Adipocyte (in vitro differentiated cells): ENCODE measurements at regions not wholly inside any gene's neighbourhood (a gene's known extent, or its start where the extent isn't known, plus 50 kb on each side); places are given as distances from the start of the nearest gene placed in this dataset.

ENCODE experiments used
- DNase-seq: peaks from one replicate; pipeline ENCODE4 v3.0.0-alpha.2; 2015; ENCODE audit warnings: low read depth
- H3K27me3 ChIP-seq: replicated peaks from 2 replicates; pipeline ENCODE4 v1.7.0; 2013; ENCODE audit warnings: mild to moderate bottlenecking, low read length, moderate library complexity; ENCODE audit not compliant: control insufficient read depth, insufficient read depth
- H3K36me3 ChIP-seq: 2 replicates; pipeline ENCODE4 v1.7.0; 2013; ENCODE audit warnings: low read length, mild to moderate bottlenecking, moderate library complexity; ENCODE audit not compliant: control insufficient read depth, insufficient read depth, severe bottlenecking
- H3K4me1 ChIP-seq: 2 replicates; pipeline ENCODE4 v1.7.0; 2013; ENCODE audit warnings: mild to moderate bottlenecking, low read length, moderate library complexity; ENCODE audit not compliant: control insufficient read depth, insufficient read depth
- H3K4me3 ChIP-seq: 2 replicates; pipeline ENCODE4 v1.7.0; 2013; ENCODE audit warnings: mild to moderate bottlenecking, low read length, moderate library complexity
- H3K9ac ChIP-seq: 2 replicates; pipeline ENCODE4 v1.7.0; 2013; ENCODE audit warnings: mild to moderate bottlenecking, low read length, moderate library complexity
- H3K9me3 ChIP-seq: 2 replicates; pipeline ENCODE4 v1.7.0; 2013; ENCODE audit warnings: mild to moderate bottlenecking, low read length, moderate library complexity; ENCODE audit not compliant: control insufficient read depth

GRCh38 chr13:60969656-60970055 lies 446.0 kb downstream of the PCDH20 start:
- Histone ChIP-seq H3K4me1 (no peaks in the 10 kb centered on the region), H3K27me3 (no peaks in the 10 kb centered on the region), H3K4me3 (no peak overlapping the region), H3K9ac (no peak overlapping the region), H3K36me3 (no peaks in the 10 kb centered on the region), H3K9me3 (peaks cover 3% of the 10 kb centered on the region)
- no peak for DNase-seq

GRCh38 chr13:60959427-60959826 lies 456.2 kb downstream of the PCDH20 start:
- no peaks in the 10 kb centered on the region for H3K36me3 ChIP-seq
- no peak overlapping the region for H3K4me3 ChIP-seq
- no peaks in the 10 kb centered on the region for H3K4me1 ChIP-seq
- no peak for DNase-seq
- H3K27me3 ChIP-seq: no peaks in the 10 kb centered on the region
- no peak overlapping the region for H3K9ac ChIP-seq
- no peaks in the 10 kb centered on the region for H3K9me3 ChIP-seq

GRCh38 chr13:60957816-60958215 lies 457.8 kb downstream of the PCDH20 start:
- peak; percentile 1 for DNase-seq
- Histone ChIP-seq H3K9me3 (no peaks in the 10 kb centered on the region), H3K4me3 (no peak overlapping the region), H3K4me1 (no peaks in the 10 kb centered on the region), H3K27me3 (no peaks in the 10 kb centered on the region), H3K9ac (no peak overlapping the region), H3K36me3 (no peaks in the 10 kb centered on the region)

GRCh38 chr13:60945396-60945795 lies 470.3 kb downstream of the PCDH20 start:
- no peaks in the 10 kb centered on the region for H3K9me3 ChIP-seq
- no peak overlapping the region for H3K9ac ChIP-seq
- no peaks in the 10 kb centered on the region for H3K27me3 ChIP-seq
- H3K36me3 ChIP-seq: no peaks in the 10 kb centered on the region
- no peak for DNase-seq
- no peak overlapping the region for H3K4me3 ChIP-seq
- no peaks in the 10 kb centered on the region for H3K4me1 ChIP-seq

GRCh38 chr13:60944863-60945262 lies 470.8 kb downstream of the PCDH20 start:
- H3K4me1 ChIP-seq: no peaks in the 10 kb centered on the region
- no peaks in the 10 kb centered on the region for H3K9me3 ChIP-seq
- H3K4me3 ChIP-seq: no peak overlapping the region
- H3K27me3 ChIP-seq: no peaks in the 10 kb centered on the region
- no peak overlapping the region for H3K9ac ChIP-seq
- no peaks in the 10 kb centered on the region for H3K36me3 ChIP-seq
- no peak for DNase-seq

GRCh38 chr13:60944016-60944415 lies 471.6 kb downstream of the PCDH20 start:
- Histone ChIP-seq H3K9me3 (no peaks in the 10 kb centered on the region), H3K4me3 (no peak overlapping the region), H3K9ac (no peak overlapping the region), H3K27me3 (no peaks in the 10 kb centered on the region), H3K36me3 (no peaks in the 10 kb centered on the region), H3K4me1 (no peaks in the 10 kb centered on the region)
- no peak for DNase-seq

- H3K27me3 ChIP-seq: no peaks in the 10 kb centered on the region
- no peak for DNase-seq
- no peaks in the 10 kb centered on the region for H3K36me3 ChIP-seq
- no peaks in the 10 kb centered on the region for H3K4me1 ChIP-seq
- H3K9me3 ChIP-seq: no peaks in the 10 kb centered on the region
- H3K4me3 ChIP-seq: no peak overlapping the region
- no peak overlapping the region for H3K9ac ChIP-seq
These were observed 479.4 kb downstream of the PCDH20 start for GRCh38 chr13:60936281-60936680.

- Histone ChIP-seq H3K4me1 (no peaks in the 10 kb centered on the region), H3K36me3 (no peaks in the 10 kb centered on the region), H3K27me3 (no peaks in the 10 kb centered on the region), H3K9me3 (no peaks in the 10 kb centered on the region), H3K4me3 (no peak overlapping the region), H3K9ac (no peak overlapping the region)
- DNase-seq: no peak
These were observed 482.0 kb downstream of the PCDH20 start for GRCh38 chr13:60933638-60934037.

GRCh38 chr13:60931858-60932546 lies 483.6 kb downstream of the PCDH20 start:
- Histone ChIP-seq H3K9ac (no peak overlapping the region), H3K27me3 (no peaks in the 10 kb centered on the region), H3K4me3 (no peak overlapping the region), H3K9me3 (no peaks in the 10 kb centered on the region), H3K4me1 (no peaks in the 10 kb centered on the region), H3K36me3 (no peaks in the 10 kb centered on the region)
- no peak for DNase-seq

GRCh38 chr13:60925686-60926085 lies 490.0 kb downstream of the PCDH20 start:
- Histone ChIP-seq H3K4me1 (no peaks in the 10 kb centered on the region), H3K4me3 (no peak overlapping the region)

GRCh38 chr13:60924856-60925255 lies 490.8 kb downstream of the PCDH20 start:
- Histone ChIP-seq H3K4me3 (no peak overlapping the region), H3K27me3 (no peaks in the 10 kb centered on the region), H3K4me1 (no peaks in the 10 kb centered on the region), H3K9ac (no peak overlapping the region), H3K36me3 (no peaks in the 10 kb centered on the region), H3K9me3 (no peaks in the 10 kb centered on the region)
- DNase-seq: no peak

More at GRCh38 chr13:60925686-60926085, 490.0 kb downstream of the PCDH20 start:
- no peak overlapping the region for H3K9ac ChIP-seq
- no peak for DNase-seq
- H3K9me3 ChIP-seq: no peaks in the 10 kb centered on the region
- H3K36me3 ChIP-seq: no peaks in the 10 kb centered on the region
- H3K27me3 ChIP-seq: no peaks in the 10 kb centered on the region
